RPMI7951 (cell line): ENCODE measurements at regions not wholly inside any gene's neighbourhood (a gene's known extent, or its start where the extent isn't known, plus 50 kb on each side); places are given as distances from the start of the nearest gene placed in this dataset.
A peak's percentile ranks its signal among the peaks of the same experiment; 100 is the strongest.
"Not testable (repeated sequence)": the region's sequence is repeated elsewhere in the genome, so short reads cannot be mapped to it uniquely, and the experiment has no call there.

Source experiments
- DNase-seq: peaks from one replicate; pipeline ENCODE4 v3.0.0-alpha.2; 2012; ENCODE audit warnings: low read depth

DNA sequence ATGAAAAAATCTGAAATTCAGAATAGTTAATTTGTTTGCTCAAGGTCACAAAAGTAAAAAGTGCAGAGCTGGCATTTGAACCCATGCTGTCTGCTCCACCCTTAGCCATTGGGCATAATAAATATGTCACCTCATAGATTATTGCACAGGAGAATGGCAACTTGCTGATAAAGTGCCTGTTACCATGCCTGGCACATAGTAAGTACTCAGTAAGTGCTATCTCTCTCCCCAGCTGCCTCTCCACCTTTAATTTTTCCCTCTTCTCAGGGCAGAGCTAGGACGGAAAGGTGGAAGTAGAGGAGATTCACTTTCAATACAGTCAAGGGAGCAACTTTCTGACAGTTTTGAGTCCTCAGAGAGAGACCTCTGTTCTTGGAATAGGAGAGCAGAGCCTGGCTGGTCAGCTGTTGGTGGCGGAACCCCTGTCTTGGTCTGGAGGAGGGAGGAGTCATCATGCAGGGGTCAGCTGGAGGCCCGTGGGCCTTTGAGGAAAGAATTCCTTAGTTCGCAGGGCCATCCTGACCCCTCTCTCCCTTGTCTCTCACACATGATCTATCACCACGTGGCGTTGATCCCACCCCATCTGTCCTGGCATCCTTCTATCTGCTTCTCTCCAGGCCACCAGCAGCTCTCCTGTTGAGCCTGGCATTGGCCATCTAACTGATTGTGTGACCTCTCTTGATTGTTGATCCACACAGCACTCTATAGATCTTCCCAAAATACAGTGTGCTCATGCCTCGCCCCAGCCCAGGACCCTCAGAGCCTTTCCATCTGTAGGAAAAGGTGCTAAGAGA is 149.3 kb downstream of the RPLP1 start:
- DNase-seq: no peak

DNA sequence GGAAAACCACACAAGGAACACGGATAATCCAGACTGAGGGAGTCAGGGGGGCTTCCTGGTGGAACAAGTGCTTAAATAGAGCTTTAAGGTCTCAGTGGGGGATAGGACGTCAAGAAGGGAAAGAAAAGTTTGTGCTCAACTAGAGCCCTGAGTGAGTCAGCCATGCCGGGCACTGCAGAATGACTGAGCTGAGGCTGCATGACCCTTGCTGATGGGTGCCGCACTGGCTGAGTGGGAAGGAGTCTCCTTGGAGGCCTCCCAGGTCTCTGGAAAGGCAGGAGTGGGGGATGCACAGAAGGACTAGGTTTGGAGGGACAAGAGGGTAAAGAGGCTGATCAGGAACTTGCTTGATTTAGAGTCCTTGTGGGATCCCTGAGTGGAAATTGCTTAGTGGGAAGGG is 150.3 kb downstream of the RPLP1 start:
- no peak for DNase-seq

DNA sequence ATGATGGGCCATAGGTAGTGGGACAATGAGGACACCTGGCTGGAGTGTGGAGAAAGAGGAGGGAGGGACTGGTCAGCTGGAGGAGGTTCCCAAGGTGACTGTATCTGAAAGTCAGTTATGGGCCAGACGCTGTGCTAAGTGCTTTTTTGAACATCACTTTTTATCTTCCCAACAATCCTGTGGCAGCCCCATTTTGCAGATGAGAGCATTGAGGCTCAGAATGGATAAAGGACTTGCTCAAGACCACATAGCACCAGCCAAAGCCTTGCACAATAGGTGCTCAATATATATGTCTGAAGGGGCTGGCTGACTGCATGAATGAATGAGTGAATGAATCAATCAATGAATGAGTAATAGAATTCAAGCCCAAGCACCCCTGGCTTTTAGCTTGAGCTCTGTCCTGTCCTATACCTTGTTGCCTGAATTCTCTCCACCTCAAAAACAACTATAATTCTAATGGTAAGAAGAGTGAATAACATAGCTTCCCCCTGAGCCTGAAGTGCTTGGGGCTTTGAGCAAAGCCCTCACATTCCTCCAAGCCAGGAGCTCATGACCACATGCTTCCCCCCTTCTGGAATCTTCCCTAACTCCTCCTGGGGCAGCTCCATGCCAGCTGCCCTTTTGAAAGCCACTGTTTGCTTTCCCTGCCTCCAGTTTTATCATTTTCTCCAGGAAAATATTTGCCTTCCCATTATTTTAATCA is 150.9 kb downstream of the RPLP1 start:
- no peak for DNase-seq

DNA sequence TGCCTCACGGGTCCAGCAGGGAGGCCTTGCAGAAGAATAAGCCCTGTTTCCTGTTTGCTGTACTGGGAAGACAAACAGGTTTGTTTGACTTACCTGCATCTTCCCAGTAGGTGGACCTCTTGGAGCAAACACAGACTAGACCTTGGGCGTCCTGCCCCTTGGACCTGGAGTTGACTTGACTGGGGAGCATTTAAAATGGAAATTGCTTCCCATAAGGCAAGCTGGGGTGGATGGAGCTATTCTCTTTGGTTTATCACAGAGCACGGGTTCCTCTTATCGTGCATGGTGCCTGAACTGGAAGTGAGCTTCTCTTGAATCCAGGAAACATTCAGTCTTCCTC is 151.4 kb downstream of the RPLP1 start:
- no peak for DNase-seq

DNA sequence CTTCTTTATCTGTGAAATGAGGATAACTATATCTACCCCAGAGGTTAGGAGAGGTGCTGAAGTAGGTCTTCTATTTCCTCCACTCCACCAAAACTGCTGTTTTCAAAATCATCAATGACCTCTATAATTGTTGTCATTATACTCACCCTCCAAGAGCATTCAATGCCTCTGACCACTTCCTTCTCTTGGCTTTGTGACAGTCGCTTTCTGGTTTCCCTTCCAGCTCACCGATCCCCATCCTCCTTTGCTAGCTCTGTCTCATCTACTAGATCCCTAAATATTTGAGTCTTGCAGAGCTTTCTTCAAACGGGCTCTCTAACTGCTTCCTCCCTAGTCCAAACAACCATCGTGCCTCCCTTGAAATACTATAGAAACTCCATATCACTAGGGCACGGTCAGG is 153.5 kb downstream of the RPLP1 start:
- peak; percentile 49 for DNase-seq

DNA sequence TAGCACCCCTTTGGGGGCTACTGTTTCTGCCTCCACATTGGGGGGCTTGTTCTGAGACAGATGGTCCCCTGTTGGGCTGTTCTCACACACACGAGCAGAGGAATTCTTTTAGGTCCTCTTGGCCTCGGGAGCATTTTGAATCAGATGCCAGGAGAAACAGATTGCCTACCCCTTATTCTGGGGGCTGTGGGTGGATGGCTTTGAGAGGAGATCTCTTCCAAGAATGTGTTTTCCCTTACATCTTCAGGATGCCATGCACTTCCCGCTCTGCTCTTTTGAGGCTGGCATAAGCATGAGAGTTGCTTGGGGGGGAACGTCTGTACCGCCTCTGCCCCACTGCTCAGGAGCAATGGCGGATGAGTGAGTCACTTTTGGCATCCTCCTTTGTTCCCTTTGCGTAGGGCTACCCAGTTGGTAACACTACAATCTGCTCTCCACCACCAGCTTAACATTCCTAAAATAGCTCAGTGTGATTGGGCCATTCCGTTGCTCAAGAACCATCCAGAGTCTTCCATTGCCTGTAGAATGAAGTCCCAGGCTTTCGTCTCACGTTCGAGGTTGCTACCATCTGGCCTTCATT is 154.4 kb downstream of the RPLP1 start:
- DNase-seq: peak; percentile 93

DNA sequence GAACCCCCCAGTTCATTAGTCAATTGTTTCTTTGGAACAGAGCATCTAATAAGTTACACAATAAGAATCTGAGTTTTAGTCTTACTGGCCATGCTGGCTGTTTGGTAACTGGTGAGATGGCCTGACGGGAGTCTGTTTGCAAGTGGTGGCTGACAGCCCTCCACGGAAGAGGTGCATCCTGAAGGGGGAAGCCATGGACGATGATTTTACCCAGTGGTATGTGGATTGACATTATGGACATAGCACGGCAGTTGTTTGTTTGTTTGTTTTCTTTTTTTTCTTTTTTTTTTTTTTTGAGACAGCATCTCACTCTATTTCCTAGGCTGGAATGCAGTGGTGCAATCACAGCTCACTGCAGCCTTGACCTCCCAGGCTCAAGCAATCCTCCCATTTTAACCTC is 156.0 kb downstream of the RPLP1 start:
- DNase-seq: no peak

DNA sequence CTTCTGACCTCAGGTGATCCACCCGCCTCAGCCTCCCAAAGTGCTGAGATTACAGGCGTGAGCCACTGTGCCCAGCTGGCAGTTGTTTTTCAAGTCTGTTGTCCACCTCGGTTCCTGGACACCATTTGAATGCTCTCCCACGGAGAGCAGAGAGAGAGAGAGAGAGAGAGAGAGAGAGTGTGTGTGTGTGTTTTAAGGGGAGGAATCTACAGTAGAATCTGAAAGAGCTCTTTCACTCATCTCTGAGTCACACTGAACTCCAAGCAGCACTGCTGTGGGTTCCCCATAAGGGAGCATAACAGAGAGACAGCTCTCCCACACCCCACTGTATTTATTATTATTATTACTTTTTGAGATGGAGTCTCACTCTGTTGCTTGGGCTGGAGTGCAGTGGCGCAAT is 156.6 kb downstream of the RPLP1 start:
- DNase-seq: peak; percentile 95

DNA sequence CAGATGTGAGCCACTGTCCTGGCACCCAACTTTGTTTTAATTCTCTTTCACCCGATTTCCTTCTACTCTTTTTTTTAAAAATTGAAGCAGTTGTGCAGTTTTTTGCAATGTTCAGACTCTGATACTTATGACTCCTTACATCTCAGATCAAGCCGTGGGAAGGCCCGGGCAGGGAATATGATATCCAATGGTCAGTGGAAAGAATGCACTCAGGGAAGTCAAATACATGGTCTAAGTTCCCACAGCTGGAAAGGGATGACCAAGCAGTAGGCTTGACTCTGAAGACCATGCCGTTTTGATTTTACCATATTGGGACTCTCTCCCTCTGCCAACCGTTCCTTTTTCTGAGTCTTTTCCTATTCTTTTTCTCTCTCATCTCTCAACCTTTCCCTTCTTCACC is 157.2 kb downstream of the RPLP1 start:
- DNase-seq: peak; percentile 68

DNA sequence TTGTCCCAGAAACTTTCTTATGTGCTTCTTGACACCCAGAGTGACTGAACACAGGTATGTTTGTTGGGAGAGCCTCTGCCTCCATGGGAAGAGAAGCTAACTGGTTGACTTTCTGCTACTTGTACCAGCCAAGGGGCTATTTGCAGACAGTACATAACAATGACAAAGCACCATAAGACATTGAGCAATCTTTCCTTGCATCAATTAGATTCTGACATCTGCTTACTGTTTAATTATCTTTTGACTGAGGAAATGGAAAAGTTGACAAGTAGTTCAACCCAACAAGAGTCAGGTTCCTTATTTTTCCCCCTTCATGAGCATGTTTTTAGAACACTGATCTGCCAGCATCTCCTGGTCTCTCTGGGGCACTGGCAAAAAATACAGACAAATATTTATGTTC is 157.7 kb downstream of the RPLP1 start:
- DNase-seq: peak; percentile 35

DNA sequence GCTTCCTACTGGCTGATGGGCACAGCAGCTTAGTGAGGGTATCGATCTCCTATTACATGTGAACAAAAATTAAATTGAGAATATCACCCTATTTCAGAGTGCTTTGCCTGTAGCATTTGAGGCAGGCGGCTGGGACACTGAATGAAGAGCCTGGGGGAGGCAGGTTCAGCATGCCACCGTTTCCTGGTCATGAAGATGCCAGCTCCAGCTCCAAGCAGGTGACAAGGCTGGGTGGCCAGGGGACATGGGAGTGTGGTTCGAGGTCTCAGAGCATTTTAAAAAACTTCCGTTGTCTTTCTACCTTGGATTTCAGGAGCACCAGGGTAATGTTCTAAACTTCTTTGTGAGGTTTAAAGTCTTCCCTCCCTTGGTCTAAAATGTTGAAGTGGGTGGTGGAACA is 158.2 kb downstream of the RPLP1 start:
- no peak for DNase-seq

DNA sequence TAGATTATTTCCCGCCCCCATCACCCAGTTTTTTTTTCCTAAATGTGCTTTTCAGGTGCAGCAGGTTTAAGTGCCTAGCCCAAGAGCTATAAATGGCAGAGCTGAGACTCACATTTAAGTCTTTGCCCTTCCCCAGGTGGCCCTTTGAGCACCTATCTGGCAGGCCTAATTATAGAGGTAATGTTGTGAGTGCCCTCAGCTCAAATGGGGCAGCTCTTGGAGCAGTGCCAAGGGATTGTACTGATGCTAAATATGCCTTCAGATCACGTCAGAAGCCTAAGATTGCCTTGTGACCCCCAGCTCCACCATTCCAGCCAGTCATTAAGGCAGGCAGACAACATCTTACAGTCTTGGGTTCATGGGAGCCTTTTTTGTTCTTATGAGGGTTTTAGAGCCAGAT is 159.5 kb downstream of the RPLP1 start:
- no peak for DNase-seq

DNA sequence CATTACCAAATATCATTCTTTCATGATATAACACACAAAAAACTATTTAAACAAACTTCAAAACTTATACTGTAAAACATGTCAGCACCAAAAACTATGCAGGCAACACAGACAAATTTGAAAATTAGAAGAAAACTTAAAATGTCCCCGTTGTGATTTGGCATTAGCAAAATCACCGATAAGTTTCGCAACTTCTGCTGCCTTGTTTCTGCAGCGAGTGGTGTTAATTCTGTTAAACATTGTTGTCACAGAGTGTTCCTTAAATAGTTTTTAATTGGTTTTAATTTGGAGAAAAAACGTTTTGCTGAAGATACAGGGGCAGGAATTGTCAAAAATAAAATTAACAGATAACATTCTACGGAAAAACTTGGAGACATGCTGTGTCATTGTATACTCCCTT is 160.6 kb downstream of the RPLP1 start:
- no peak for DNase-seq

DNA sequence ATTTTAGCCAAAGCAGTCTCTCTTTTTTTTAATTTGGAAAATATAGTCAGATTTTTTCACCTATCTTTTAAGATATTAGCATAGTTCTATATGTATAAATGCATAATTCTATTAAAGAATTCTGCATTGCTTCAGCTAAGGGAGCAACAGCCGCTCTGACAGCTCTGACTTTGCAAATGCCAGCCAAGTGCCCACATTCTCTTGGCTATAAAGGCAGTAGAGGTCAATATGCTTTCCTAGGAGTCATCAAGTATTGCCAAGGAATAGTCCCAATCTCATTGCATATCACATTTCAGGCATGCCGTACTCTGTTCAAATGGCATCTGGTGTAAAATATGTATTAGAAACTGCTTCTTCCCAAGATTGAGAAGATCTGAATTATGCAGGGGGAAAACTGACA is 161.4 kb downstream of the RPLP1 start:
- no peak for DNase-seq

DNA sequence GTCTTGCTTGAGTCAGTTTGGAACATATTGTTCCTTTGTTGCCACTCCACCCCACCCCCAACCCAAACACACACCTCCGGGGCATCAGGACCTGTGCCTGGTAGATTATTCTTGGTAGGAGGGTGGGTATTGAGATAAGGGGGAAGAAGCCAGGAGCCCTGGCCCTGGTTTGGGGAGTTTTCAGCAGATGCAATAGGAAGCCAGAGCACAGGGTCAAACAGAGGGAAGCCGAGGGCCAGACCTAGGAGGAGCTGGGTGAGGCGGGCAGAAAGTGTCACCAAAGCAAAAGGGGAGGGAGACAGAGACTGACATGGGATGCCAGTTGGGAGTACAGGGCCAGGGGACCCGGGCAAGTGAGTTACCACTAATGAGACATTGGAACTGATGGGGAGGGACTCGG is 163.1 kb downstream of the RPLP1 start:
- no peak for DNase-seq

DNA sequence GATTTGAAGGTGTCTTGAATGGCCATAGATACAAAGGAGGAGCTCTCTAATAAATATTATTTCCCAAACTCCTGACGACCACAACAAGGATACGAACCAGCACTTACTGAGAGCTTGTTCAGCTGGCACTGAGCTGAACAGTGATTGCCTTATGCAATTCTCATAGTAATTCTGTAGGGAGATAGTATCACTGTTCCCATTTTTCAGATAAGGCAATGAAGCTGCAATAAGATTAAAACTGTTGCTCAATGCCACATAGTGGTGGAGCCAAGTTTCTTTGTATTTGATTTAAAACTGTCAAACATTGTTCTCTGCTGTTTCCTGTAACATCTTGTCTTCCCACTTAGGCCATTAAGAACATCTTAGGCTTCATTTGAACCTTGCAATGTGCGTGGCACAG is 163.9 kb downstream of the RPLP1 start:
- no peak for DNase-seq

DNA sequence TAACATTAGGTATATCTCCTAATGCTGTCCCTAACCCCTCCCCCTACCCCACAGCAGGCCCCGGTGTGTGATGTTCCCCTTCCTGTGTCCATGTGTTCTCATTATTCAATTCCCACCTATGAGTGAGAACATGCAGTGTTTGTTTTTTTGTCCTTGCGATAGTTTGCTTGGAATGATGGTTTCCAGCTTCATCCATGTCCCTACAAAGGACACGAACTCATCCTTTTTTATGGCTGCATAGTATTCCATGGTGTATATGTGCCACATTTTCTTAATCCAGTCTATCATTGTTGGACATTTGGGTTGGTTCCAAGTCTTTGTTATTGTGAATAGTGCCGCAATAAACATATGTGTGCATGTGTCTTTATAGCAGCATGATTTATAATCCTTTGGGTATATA is 164.5 kb downstream of the RPLP1 start:
- DNase-seq: not testable (repeated sequence)

DNA sequence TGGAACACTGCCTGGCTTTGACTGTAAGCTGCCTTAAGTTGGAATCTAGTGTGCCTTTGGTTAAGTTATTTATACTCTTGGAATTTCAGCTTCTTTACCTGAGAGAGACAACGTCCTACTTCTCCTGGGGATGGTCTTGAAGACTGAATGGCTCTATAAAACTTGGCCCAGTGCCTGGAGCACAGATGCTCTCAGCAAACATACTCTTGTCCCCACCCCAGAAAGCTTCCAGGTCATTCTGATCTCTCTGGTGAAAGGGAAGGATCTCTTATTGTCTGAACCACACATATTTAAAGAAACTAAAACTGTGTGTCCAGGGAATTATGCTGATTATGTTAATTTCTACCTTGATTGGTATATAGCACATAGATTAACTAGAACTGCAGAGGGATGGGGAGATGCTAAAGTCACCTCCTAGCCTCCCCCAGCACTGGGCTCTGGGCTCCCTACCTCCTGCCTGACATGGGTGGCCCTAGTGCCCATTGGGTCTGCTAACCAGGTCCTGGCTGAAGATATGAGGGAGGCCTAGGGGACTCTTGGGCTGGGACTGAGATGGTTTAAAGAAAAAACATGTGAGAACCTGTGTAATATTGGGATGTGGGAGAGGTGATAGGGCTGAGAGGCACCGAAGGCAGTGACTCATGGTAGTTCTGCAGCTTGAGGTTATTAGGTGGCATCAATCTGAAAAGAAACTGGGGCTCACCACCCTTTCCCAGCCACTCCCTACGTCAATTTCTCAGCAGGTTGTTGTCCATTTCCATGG is 171.0 kb downstream of the RPLP1 start:
- DNase-seq: no peak

DNA sequence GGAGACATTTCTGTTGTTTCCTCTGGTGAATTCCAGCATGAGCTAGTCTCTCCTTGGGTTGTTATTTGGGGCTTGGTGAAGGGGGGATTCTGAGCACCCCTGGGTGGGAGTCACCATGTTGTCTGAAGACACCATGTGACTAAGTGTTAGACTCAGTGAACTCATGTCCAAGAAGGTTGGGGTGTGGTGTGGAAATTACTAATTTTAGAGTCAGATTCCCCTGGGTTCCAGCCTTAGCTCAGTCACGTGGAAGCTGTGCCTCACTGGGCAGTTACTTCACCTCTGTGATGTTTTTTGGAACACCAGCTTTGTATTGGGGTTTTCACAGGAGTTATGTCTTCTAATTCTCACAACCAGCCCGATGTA is 171.5 kb downstream of the RPLP1 start:
- no peak for DNase-seq

DNA sequence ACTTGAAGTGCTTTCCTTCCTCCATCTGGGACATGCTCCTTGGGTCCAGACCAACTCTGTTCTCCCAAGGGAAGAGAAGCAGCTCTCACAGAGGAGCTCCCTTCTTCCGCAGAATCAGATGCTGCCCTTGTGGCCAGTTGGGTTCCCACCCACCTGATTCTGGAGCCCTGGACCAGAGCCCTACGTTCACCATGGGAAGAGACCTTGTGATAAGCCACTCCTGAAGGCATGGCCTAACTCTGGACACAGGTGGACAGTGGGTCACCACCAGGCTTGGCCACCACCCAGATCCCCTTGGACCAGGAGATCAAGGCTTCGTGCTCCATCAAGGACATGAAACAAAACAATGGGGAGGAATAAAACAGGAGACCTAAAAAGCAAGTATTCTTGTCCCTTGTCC is 172.2 kb downstream of the RPLP1 start:
- DNase-seq: no peak

DNA sequence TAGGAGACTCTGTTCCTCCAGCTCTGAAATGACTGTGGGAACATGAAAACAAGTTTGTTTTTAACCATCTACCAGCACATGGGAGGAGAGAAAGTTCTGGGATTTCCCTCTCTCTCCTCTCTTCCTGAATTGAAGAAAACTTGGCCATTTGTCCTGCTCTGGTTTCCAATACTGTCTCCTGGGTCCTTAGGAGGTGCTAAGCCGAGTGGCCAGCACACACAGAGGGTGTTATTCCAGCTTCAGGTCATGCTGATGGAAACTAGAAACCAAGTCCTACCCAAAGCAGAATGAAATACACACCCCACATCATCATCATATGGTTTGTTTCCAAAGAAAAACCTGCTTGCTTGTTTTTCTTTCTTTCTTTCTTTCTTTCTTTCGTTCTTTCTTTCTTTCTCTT is 172.7 kb downstream of the RPLP1 start:
- no peak for DNase-seq
